Uterus (tissue), 2 donors: ENCODE measurements at regions not wholly inside any gene's neighbourhood (a gene's known extent, or its start where the extent isn't known, plus 50 kb on each side); places are given as distances from the start of the nearest gene placed in this dataset.

Source experiments
- CTCF ChIP-seq, 4 experiments: fragments of 200-600 bp in 2 of 4; fragments of 450-650 bp in 2 of 4; sonication (generic) in 2 of 4; IDR thresholded peaks; one replicate each; pipeline ENCODE4 v1.5.1; 2016 to 2019; ENCODE audit warnings: antibody characterized with exemption in 4 of 4, mild to moderate bottlenecking in 2 of 4, moderate library complexity in 1 of 4
- POLR2A ChIP-seq, 2 donors: fragments of 450-650 bp; IDR thresholded peaks; one replicate each; pipeline ENCODE4 v1.6.1; 2016; ENCODE audit warnings: antibody characterized with exemption in 2 of 2, mild to moderate bottlenecking in 1 of 2, moderate library complexity in 1 of 2

GRCh38 chr12:115478505-115478904 is 794.5 kb upstream of the TBX3 start:
- TF ChIP-seq POLR2A (IDR thresholded peaks at IDR 0.05) = no peak
- no peak for TF ChIP-seq CTCF (IDR thresholded peaks at IDR 0.05)
